GM12873 (cell line): ENCODE measurements at regions not wholly inside any gene's neighbourhood (a gene's known extent, or its start where the extent isn't known, plus 50 kb on each side); places are given as distances from the start of the nearest gene placed in this dataset.

Experiments
- CTCF ChIP-seq: IDR thresholded peaks from 2 replicates; pipeline ENCODE4 v1.5.1; 2012; ENCODE audit warnings: low read depth, mild to moderate bottlenecking, moderate library complexity, low read length, control low read depth; ENCODE audit not compliant: insufficient read depth; ENCODE audit errors: missing control alignments

- no peak for TF ChIP-seq CTCF
Measured at GRCh38 chr10:10849306-10849705, 168.4 kb upstream of the CELF2 start.

- TF ChIP-seq CTCF = no peak
Measured at GRCh38 chr10:10850214-10850613, 167.5 kb upstream of the CELF2 start.

- TF ChIP-seq CTCF = no peak
Measured at GRCh38 chr10:10852464-10852863, 165.2 kb upstream of the CELF2 start.

- no peak for TF ChIP-seq CTCF
Measured at GRCh38 chr10:10853954-10854353, 163.7 kb upstream of the CELF2 start.

GRCh38 chr10:10854725-10855124 lies 162.9 kb upstream of the CELF2 start:
- TF ChIP-seq CTCF = no peak

- no peak for TF ChIP-seq CTCF
Measured at GRCh38 chr10:10855151-10855581, 162.5 kb upstream of the CELF2 start.

- no peak for TF ChIP-seq CTCF
Measured at GRCh38 chr10:10860455-10860976, 157.2 kb upstream of the CELF2 start.

GRCh38 chr10:10865303-10865702 lies 152.4 kb upstream of the CELF2 start:
- no peak for TF ChIP-seq CTCF
